ENCODE measurements at regions not wholly inside any gene's neighbourhood (a gene's known extent, or its start where the extent isn't known, plus 50 kb on each side); places are given as distances from the start of the nearest gene placed in this dataset.

GRCh38 chr18:50444539-50444938 is 69.7 kb downstream of the SKA1 start:
- DNase-seq (ENCODE audit: insufficient read length, low spot score) = no peak
- FAIRE-seq = no peak
- TF ChIP-seq, protein P1, sequence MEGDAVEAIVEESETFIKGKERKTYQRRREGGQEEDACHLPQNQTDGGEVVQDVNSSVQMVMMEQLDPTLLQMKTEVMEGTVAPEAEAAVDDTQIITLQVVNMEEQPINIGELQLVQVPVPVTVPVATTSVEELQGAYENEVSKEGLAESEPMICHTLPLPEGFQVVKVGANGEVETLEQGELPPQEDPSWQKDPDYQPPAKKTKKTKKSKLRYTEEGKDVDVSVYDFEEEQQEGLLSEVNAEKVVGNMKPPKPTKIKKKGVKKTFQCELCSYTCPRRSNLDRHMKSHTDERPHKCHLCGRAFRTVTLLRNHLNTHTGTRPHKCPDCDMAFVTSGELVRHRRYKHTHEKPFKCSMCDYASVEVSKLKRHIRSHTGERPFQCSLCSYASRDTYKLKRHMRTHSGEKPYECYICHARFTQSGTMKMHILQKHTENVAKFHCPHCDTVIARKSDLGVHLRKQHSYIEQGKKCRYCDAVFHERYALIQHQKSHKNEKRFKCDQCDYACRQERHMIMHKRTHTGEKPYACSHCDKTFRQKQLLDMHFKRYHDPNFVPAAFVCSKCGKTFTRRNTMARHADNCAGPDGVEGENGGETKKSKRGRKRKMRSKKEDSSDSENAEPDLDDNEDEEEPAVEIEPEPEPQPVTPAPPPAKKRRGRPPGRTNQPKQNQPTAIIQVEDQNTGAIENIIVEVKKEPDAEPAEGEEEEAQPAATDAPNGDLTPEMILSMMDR (IDR thresholded peaks at IDR 0.05; ENCODE audit: insufficient read depth, missing control alignments) = no peak

DNA sequence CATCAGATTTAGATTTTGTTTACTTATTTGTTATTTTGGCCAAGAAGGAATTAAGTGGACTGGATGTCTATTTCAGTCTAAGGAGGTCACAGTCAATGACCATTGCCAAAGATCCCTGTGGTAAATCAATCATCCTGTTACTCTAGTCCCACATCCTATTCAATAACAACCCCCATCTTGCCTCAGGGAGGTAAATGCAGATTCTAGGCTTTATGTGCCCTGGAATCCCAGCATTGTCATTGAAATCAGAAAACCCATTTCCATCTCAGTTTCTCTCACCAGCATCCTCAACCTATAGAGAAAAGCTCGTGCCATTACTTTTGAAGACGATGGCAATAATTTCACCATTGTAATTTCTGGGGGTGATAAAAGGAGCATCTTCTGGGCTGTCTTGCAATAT is 71.8 kb downstream of the SKA1 start:
- FAIRE-seq (no peak), DNase-seq (ENCODE audit: insufficient read length, low spot score) (no peak)
- TF ChIP-seq, protein P1 (IDR thresholded peaks at IDR 0.05; ENCODE audit: insufficient read depth, missing control alignments) = no peak

DNA sequence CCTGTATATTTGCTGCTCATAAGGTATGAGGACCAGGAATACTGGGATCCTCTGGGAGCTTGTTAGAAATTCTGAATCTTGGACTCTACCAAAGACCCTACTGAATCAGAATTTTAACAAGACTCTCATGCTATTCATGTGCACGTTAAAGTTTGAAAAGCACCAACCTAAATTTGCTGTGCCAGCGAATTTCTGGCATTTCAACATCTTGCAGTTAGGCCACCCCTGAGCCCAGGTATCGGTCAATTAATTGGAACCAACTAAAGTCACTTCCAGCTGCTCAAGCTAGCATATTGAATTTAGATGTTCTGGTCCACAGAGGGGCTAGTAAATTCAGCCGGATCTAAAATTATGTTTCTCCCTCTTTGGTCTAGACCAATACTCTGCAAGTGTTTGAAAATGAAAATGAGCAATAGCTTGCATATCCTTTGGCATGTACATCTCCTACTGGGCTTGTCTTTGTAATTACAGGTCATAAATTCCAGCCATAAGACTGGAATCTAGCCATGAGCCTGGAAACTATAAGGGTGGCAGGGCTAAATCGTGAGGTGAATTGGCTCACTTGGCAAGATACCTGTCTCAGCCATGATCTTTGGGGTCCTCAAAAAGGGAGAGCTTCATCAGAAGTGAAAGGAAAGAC is 72.4 kb downstream of the SKA1 start:
- DNase-seq (ENCODE audit: insufficient read length, low spot score) (no peak), FAIRE-seq (peak; percentile 56)
- TF ChIP-seq, protein P1 (IDR thresholded peaks at IDR 0.05; ENCODE audit: insufficient read depth, missing control alignments) = no peak

GRCh38 chr18:50447952-50448351 is 73.1 kb downstream of the SKA1 start:
- DNase-seq (ENCODE audit: insufficient read length, low spot score) (no peak), FAIRE-seq (peak; percentile 86)
- TF ChIP-seq, protein P1 (IDR thresholded peaks at IDR 0.05; ENCODE audit: insufficient read depth, missing control alignments) = no peak

GRCh38 chr18:50451100-50451842 is 76.4 kb downstream of the SKA1 start:
- TF ChIP-seq, protein P1 (IDR thresholded peaks at IDR 0.05; ENCODE audit: insufficient read depth, missing control alignments) = no peak
- no peak for FAIRE-seq

DNA sequence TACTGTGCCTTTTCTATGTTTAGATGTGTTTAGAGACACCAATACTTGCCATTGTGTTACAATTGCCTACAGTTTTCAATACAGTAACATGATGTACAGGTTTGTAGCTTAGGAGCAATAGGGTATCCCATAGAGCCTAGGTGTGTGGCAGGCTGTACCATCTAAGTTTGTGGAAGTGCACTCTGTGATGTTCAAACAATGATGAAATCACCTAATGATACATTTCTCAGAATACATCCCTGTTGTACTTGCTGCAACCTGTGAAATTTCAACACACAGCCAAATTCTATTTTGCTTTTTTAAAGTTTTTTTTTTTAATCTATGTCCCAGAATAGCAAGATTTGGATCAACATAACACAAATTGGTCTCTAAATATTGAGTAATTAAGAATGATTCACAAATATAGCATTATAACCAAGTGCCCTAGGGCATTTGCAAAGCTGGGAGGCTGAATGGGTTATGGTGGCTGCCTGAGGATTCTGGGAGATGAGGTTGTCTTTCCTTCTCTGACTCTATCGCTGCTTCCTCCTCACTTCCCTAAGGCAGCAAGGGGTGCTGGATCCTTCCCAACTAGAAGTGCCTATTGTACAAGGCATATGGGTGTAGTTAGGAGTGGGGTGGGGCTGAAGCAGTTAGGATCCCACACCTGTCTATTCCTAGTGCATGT is 78.3 kb downstream of the SKA1 start:
- TF ChIP-seq, protein P1 (IDR thresholded peaks at IDR 0.05; ENCODE audit: insufficient read depth, missing control alignments) = no peak
- FAIRE-seq (no peak), DNase-seq (ENCODE audit: insufficient read length, low spot score) (no peak)

More at GRCh38 chr18:50451100-50451842, 76.4 kb downstream of the SKA1 start:
- no peak for DNase-seq (ENCODE audit: insufficient read length, low spot score)

Measured in D721Med (cell line).